GM12865 (cell line): ENCODE measurements at regions not wholly inside any gene's neighbourhood (a gene's known extent, or its start where the extent isn't known, plus 50 kb on each side); places are given as distances from the start of the nearest gene placed in this dataset.

ENCODE experiments used
- DNase-seq: peaks from one replicate; pipeline ENCODE4 v3.0.0; 2010; ENCODE audit warnings: low read depth
- H3K4me3 ChIP-seq: 2 replicates; pipeline ENCODE4 v1.5.1; 2011; ENCODE audit warnings: mild to moderate bottlenecking, low read depth, low read length, control low read depth
- TF ChIP-seq, protein P1 (sequence below): IDR thresholded peaks from 2 replicates; pipeline ENCODE4 v1.5.1; 2011; ENCODE audit warnings: low read length, control low read depth, low read depth, inconsistent platforms; ENCODE audit not compliant: insufficient read depth; ENCODE audit errors: missing control alignments

- TF ChIP-seq, protein P1, sequence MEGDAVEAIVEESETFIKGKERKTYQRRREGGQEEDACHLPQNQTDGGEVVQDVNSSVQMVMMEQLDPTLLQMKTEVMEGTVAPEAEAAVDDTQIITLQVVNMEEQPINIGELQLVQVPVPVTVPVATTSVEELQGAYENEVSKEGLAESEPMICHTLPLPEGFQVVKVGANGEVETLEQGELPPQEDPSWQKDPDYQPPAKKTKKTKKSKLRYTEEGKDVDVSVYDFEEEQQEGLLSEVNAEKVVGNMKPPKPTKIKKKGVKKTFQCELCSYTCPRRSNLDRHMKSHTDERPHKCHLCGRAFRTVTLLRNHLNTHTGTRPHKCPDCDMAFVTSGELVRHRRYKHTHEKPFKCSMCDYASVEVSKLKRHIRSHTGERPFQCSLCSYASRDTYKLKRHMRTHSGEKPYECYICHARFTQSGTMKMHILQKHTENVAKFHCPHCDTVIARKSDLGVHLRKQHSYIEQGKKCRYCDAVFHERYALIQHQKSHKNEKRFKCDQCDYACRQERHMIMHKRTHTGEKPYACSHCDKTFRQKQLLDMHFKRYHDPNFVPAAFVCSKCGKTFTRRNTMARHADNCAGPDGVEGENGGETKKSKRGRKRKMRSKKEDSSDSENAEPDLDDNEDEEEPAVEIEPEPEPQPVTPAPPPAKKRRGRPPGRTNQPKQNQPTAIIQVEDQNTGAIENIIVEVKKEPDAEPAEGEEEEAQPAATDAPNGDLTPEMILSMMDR = no peak
Observed at GRCh38 chr3:80705290-80705689, 937.5 kb upstream of the ROBO1 start.

DNA sequence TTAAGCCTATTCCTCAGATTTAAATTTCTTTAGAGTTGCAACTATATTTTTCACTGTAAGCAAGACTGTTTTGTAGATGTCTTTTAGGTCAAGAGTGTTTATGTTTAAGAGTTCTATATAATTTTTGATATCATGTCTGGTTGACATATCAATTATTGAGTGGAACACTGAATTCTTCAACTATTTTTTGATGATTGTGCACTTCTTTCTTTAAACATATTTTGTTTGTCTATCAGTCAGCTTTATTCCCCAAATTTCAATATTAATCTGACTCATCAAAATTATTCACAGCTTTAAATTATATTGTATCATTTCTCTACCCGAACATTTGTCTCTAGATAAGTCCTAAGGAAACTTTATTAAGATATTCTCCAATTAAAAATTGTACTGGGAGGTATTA lies 933.6 kb upstream of the ROBO1 start:
- no peak overlapping the region for H3K4me3 ChIP-seq
- TF ChIP-seq, protein P1 = no peak
- no peak for DNase-seq

More at GRCh38 chr3:80705290-80705689, 937.5 kb upstream of the ROBO1 start:
- no peak overlapping the region for H3K4me3 ChIP-seq
- no peak for DNase-seq

DNA sequence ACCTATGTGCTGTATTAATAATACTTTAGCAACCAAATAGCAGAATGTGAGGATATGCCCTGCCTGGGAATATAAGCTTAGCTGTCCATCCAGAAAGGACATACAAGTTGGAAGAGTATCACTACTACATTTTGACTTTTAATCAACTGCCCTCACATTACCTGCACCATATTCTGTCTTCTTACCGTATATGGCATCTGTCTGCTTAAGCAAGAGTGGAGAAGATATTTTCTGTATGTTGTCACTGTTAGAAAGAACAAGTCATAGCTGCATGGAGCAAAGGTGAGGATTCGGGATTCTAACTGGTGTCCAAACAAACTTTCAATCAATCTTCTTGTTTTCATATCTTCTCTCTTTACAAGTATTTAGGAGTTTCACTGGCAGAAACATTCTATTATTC lies 929.5 kb upstream of the ROBO1 start:
- H3K4me3 ChIP-seq = no peak overlapping the region
- no peak for DNase-seq
- TF ChIP-seq, protein P1 = no peak

DNA sequence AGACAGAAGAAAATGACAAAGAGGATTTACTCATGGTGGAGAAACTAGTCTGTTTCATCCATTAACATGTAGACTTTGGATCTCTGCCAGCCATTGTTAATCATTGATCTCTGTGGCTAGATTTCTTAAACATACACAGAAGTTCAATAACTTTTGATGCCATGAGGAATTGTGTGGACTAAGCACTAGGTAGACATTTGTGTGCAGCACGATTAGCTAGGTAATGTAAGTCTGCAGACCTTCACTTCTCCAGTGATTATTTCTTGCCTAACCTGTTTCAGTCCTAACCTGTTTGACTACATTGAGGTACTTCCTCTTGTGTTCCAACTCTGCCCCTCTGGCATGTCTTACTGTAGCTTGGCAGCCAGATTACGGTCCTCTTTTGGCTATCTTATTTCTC lies 928.5 kb upstream of the ROBO1 start:
- TF ChIP-seq, protein P1 = no peak
- DNase-seq = no peak
- no peak overlapping the region for H3K4me3 ChIP-seq

GRCh38 chr3:80688814-80689213 lies 921.0 kb upstream of the ROBO1 start:
- DNase-seq = no peak
- TF ChIP-seq, protein P1 = no peak
- H3K4me3 ChIP-seq = no peak overlapping the region

DNA sequence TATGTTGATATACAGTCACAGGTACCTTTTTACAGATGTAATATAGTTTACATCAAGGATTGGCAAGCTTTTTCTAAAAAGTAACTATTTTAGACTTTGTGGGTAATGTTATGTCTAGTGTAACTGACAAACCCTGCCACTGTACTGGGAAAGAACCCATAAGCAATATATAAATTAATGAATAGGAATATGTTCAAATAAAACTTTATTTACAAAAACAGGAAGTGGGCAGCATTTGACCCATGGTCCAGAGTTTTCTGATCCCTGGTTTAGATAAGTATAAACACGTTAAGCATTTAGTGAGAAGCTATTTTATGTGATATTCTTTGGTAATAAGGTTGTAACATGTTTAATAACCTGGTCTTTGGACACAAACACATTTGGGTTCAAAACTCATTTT lies 915.2 kb upstream of the ROBO1 start:
- no peak for DNase-seq
- no peak overlapping the region for H3K4me3 ChIP-seq
- TF ChIP-seq, protein P1 = no peak

- DNase-seq = no peak
- no peak overlapping the region for H3K4me3 ChIP-seq
- TF ChIP-seq, protein P1 = no peak
Observed at GRCh38 chr3:80682235-80682634, 914.4 kb upstream of the ROBO1 start.
